ENCODE measurements at regions not wholly inside any gene's neighbourhood (a gene's known extent, or its start where the extent isn't known, plus 50 kb on each side); places are given as distances from the start of the nearest gene placed in this dataset.
"Not testable (repeated sequence)": the region's sequence is repeated elsewhere in the genome, so short reads cannot be mapped to it uniquely, and the experiment has no call there.

- TF ChIP-seq CTCF (IDR thresholded peaks at IDR 0.05; ENCODE audit: control insufficient read depth, insufficient read depth, low read depth, low read length, missing control alignments): no peak
- no peak for DNase-seq (ENCODE audit: low read depth)
Measured at GRCh38 chr10:7071421-7071820, 339.4 kb downstream of the SFMBT2 start.

DNA sequence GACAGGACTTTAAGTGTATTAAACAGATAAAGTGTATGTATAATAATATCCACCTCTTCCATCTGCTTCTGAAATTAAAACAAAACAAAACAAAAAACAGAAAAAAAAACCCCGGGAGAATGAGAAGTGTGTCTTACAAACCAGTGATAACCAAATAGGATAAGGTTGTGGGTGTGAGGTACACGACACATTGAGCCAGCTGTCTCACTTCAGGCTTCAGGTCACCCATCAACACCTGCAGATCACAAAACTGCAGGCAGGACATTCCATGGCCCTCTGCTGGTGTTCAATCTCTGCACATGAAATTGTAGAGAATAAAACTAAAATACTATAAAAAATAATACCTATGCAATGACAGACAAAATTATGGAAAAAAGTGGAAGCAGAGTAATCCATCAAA lies 339.9 kb downstream of the SFMBT2 start:
- no peak overlapping the region for H3K4me3 ChIP-seq (ENCODE audit: control insufficient read depth, low read depth, low read length)
- DNase-seq (ENCODE audit: low read depth): no peak
- TF ChIP-seq CTCF (IDR thresholded peaks at IDR 0.05; ENCODE audit: control insufficient read depth, insufficient read depth, low read depth, low read length, missing control alignments): no peak

More at GRCh38 chr10:7071421-7071820, 339.4 kb downstream of the SFMBT2 start:
- H3K4me3 ChIP-seq (ENCODE audit: control insufficient read depth, low read depth, low read length): no peak overlapping the region

- DNase-seq (ENCODE audit: low read depth): no peak
- TF ChIP-seq CTCF (IDR thresholded peaks at IDR 0.05; ENCODE audit: control insufficient read depth, insufficient read depth, low read depth, low read length, missing control alignments): no peak
- no peak overlapping the region for H3K4me3 ChIP-seq (ENCODE audit: control insufficient read depth, low read depth, low read length)
Measured at GRCh38 chr10:7069706-7070105, 341.1 kb downstream of the SFMBT2 start.

DNA sequence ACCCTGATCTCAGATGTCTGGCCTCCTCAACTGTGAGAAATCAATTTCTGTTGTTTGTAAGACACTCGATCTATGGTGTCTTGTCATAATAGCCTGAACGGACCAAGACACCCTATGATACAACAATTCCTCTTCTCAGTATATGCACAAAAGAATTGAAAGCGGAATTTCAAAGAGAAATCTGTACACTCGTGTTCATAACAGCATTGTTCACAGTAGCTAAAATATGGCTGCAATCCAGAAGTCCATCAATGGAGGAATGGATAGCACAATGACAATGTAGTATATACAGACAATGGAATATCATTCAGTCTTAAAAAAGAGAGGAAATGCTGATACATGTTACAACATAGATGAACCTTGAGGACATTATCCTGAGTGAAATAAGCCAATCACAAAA lies 354.6 kb downstream of the SFMBT2 start:
- no peak for DNase-seq (ENCODE audit: low read depth)
- TF ChIP-seq CTCF (IDR thresholded peaks at IDR 0.05; ENCODE audit: control insufficient read depth, insufficient read depth, low read depth, low read length, missing control alignments): no peak
- H3K4me3 ChIP-seq (ENCODE audit: control insufficient read depth, low read depth, low read length): no peak overlapping the region

DNA sequence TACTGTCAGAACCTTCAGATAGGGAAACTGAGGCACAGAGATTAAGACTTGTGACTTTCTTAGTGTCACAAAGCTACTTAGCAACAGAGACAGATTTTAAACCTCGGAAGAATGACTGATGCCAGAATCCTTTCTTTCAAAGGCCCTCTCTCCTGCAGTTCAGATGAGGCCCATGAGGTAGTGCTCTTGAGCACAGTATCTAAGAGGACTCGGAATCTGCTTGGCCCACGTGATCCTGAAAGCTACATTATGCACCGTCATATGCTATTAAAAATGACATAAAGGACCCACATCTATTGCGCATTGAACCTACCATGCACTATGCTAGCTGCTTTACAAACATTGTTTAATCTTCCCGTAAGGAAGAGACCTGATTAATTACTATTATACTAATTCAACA lies 355.9 kb downstream of the SFMBT2 start:
- no peak for TF ChIP-seq CTCF (IDR thresholded peaks at IDR 0.05; ENCODE audit: control insufficient read depth, insufficient read depth, low read depth, low read length, missing control alignments)
- DNase-seq (ENCODE audit: low read depth): no peak
- H3K4me3 ChIP-seq (ENCODE audit: control insufficient read depth, low read depth, low read length): no peak overlapping the region

- TF ChIP-seq CTCF (IDR thresholded peaks at IDR 0.05; ENCODE audit: control insufficient read depth, insufficient read depth, low read depth, low read length, missing control alignments): no peak
- no peak for DNase-seq (ENCODE audit: low read depth)
- no peak overlapping the region for H3K4me3 ChIP-seq (ENCODE audit: control insufficient read depth, low read depth, low read length)
Measured at GRCh38 chr10:7053195-7053594, 357.6 kb downstream of the SFMBT2 start.

DNA sequence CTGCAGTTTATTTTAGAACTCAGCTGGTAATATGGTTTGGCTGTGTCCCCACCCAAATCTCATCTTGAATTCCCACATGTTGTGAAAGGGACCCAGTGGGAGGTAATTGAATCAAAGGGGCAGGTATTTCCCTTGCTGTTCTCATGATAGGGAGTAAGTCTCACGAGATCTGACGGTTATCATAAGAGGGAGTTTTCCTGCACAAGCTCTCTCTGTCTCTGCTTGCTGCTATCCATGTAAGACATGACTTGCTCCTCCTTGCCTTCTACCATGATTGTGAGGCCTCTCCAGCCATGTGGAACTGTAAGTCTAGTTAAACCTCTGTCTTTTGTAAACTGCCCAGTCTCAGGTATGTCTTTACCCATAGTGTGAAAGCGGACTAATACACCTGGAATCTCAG lies 360.8 kb downstream of the SFMBT2 start:
- not testable (repeated sequence) for H3K4me3 ChIP-seq (ENCODE audit: control insufficient read depth, low read depth, low read length); DNase-seq (ENCODE audit: low read depth)

Data from AG09309 (cell line).